B cell (primary cell): ENCODE measurements at regions not wholly inside any gene's neighbourhood (a gene's known extent, or its start where the extent isn't known, plus 50 kb on each side); places are given as distances from the start of the nearest gene placed in this dataset.

Source experiments
- ATAC-seq: fragments of 200-7000 bp; cut with Tn5 transposase; one replicate; pipeline ENCODE4 v1.10.0; 2021; ENCODE audit warnings: low read depth, mild to moderate bottlenecking, moderate number of reproducible peaks, moderate library complexity
- CTCF ChIA-PET: fragments of 350-600 bp; sonication (Branson Sonifier 250); formaldehyde crosslinking; loops from one replicate; lab custom pipeline; 2021; ENCODE audit warnings: antibody characterized with exemption, inconsistent platforms; lab: Charles Lee
- POLR2A ChIA-PET: fragments of 350-600 bp; sonication (Branson Sonifier 250); formaldehyde crosslinking; loops from one replicate; lab custom pipeline; 2021; ENCODE audit warnings: antibody characterized with exemption; lab: Charles Lee
- DNase-seq: peaks from one replicate; pipeline ENCODE4 v3.0.0; 2013
- H2AFZ ChIP-seq: 2 replicates; pipeline ENCODE4 v1.6.1; 2012; ENCODE audit warnings: mild to moderate bottlenecking, low read depth, low read length; ENCODE audit not compliant: insufficient read depth, poor library complexity, severe bottlenecking
- H3K27ac ChIP-seq, 2 donors: 1 replicate in 1 of 2; 2 replicates in 1 of 2; pipeline ENCODE4 v1.5.1; 2012 to 2013; ENCODE audit warnings: low read length in 2 of 2, mild to moderate bottlenecking in 2 of 2, moderate library complexity in 1 of 2
- H3K27me3 ChIP-seq, 4 experiments: fragments of 200-600 bp in 1 of 4; sonication (generic) in 1 of 4; replicated peaks in 1 of 4; 1 replicate in 2 of 4; 2 replicates in 2 of 4; pipeline versions ENCODE4 v1.6.1 to v1.7.0; 2013 to 2016; ENCODE audit warnings: low read length in 3 of 4, mild to moderate bottlenecking in 2 of 4, mixed read lengths in 1 of 4, moderate library complexity in 1 of 4; ENCODE audit not compliant: insufficient read depth in 4 of 4, control insufficient read depth in 3 of 4; ENCODE audit errors: control extremely low read depth in 1 of 4
- H3K36me3 ChIP-seq, 2 experiments: replicated peaks in 1 of 2; 1 replicate in 1 of 2; 2 replicates in 1 of 2; pipeline versions ENCODE4 v1.6.1 to v1.7.1; 2013; ENCODE audit warnings: low read length in 1 of 2; ENCODE audit not compliant: insufficient read depth in 2 of 2, control insufficient read depth in 1 of 2; ENCODE audit errors: control extremely low read depth in 1 of 2, extremely low read depth in 1 of 2
- H3K4me1 ChIP-seq, 2 donors: fragments of 200-600 bp in 1 of 2; sonication (generic) in 1 of 2; 1 replicate in 1 of 2; 2 replicates in 1 of 2; pipeline versions ENCODE4 v1.5.1 to v1.6.1; 2013 to 2017; ENCODE audit warnings: low read length in 2 of 2; ENCODE audit not compliant: control insufficient read depth in 2 of 2, insufficient read depth in 2 of 2
- H3K4me2 ChIP-seq: replicated peaks from 2 replicates; pipeline ENCODE3; 2012; ENCODE audit warnings: mild to moderate bottlenecking, low read depth, low read length; ENCODE audit not compliant: poor library complexity, severe bottlenecking
- H3K4me3 ChIP-seq, 5 experiments: fragments of 200-600 bp in 1 of 5; sonication (generic) in 1 of 5; 1 replicate in 3 of 5; 2 replicates in 2 of 5; pipeline versions ENCODE4 v1.5.1 to v1.7.0; 2011 to 2016; ENCODE audit warnings: low read length in 4 of 5, mild to moderate bottlenecking in 4 of 5, low read depth in 2 of 5, control low read depth in 1 of 5, moderate library complexity in 1 of 5; ENCODE audit not compliant: insufficient read depth in 1 of 5; ENCODE audit errors: control extremely low read depth in 1 of 5, extremely low read depth in 1 of 5
- H3K79me2 ChIP-seq: fragments of 200-600 bp; sonication (generic); one replicate; pipeline ENCODE4 v1.6.0; 2016; ENCODE audit warnings: low read length; ENCODE audit not compliant: control insufficient read depth, insufficient read depth
- H3K9ac ChIP-seq: fragments of 200-600 bp; sonication (generic); 2 replicates; pipeline ENCODE4 v1.6.1; 2017; ENCODE audit warnings: mild to moderate bottlenecking, low read length, moderate library complexity
- H3K9me3 ChIP-seq, 3 donors: one replicate each; pipeline versions ENCODE4 v1.6.1 to v1.7.1; 2013; ENCODE audit warnings: low read length in 2 of 3; ENCODE audit not compliant: control insufficient read depth in 2 of 3, insufficient read depth in 1 of 3; ENCODE audit errors: control extremely low read depth in 1 of 3
- H4K20me1 ChIP-seq: 2 replicates; pipeline ENCODE4 v1.6.0; 2012; ENCODE audit warnings: mild to moderate bottlenecking, low read length; ENCODE audit not compliant: insufficient read depth, control insufficient read depth, poor library complexity, severe bottlenecking
- H3K27ac Mint-ChIP-seq: one replicate; pipeline ENCODE4 v1.8.0; 2021; ENCODE audit warnings: mixed read lengths
- H3K27me3 Mint-ChIP-seq: one replicate; pipeline ENCODE4 v1.8.0; 2021; ENCODE audit warnings: mixed read lengths
- H3K4me1 Mint-ChIP-seq: one replicate; pipeline ENCODE4 v1.8.0; 2021; ENCODE audit warnings: mixed read lengths
- H3K4me3 Mint-ChIP-seq: one replicate; pipeline ENCODE4 v1.8.0; 2021; ENCODE audit warnings: mixed read lengths
- H3K9me3 Mint-ChIP-seq: one replicate; pipeline ENCODE4 v1.8.0; 2022; ENCODE audit warnings: mixed read lengths; ENCODE audit not compliant: insufficient read depth
- EZH2 ChIP-seq: IDR thresholded peaks from 2 replicates; pipeline ENCODE4 v1.6.1; 2012; ENCODE audit warnings: borderline replicate concordance, low read depth, mild to moderate bottlenecking, moderate library complexity, low read length; ENCODE audit not compliant: insufficient read depth, poor library complexity, severe bottlenecking
- WGBS: methylation state at CpG from one replicate; pipeline ENCODE4 v1.1.5; 2013; ENCODE audit warnings: missing lambda C conversion rate; ENCODE audit not compliant: insufficient coverage; 5-methylcytosine and 5-hydroxymethylcytosine counted together
- intact Hi-C: fragments of 100-400 bp; cut with micrococcal nuclease; formaldehyde crosslinking; loops from one replicate; pipeline ENCODE4 v1.10.0; 2022
- TF ChIP-seq, protein P1 (sequence below): fragments of 200-600 bp; IDR thresholded peaks from one replicate; pipeline ENCODE4 v1.8.0; 2022; ENCODE audit warnings: antibody characterized with exemption, mild to moderate bottlenecking

DNA sequence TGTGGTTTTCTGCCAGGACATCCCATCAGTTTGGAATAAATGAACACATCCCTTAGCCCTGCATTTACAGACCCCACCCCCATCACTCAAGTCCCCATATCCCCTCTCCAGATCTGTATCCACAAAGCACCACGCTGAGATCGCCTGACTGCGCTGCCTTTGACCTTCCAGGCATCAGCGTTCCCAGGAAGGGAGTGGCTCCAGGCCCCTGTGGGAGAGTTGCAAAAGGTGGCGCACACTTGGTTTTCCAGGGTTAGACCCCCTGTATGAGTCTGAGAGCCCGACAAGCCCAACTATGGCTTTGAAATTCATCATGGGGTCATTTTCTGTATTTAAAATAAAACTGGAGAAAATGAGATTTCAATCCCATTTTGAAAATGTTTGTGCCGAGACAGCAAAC lies 137.0 kb upstream of the ZNF236 start:
- no peaks in the 10 kb centered on the region for H3K36me3 ChIP-seq
- H3K27me3 ChIP-seq = peaks cover 0 to 4% (median 0%) of the 10 kb centered on the region in 4 experiments
- H3K4me3 ChIP-seq = no peak overlapping the region
- no peak overlapping the region for H3K9ac ChIP-seq
- H2AFZ ChIP-seq = no peak overlapping the region
- no peaks in the 10 kb centered on the region for H3K79me2 ChIP-seq
- no peaks in the 10 kb centered on the region for H3K9me3 Mint-ChIP-seq
- intact Hi-C loops = no loop called here
- no peaks in the 10 kb centered on the region for H3K4me1 Mint-ChIP-seq
- no peak for DNase-seq
- ATAC-seq = no peak
- peaks cover 15% of the 10 kb centered on the region for H3K27me3 Mint-ChIP-seq
- H3K9me3 ChIP-seq = no peaks in the 10 kb centered on the region
- no peak overlapping the region for H3K4me2 ChIP-seq
- WGBS = 93% methylated on average over 7 of the region's 7 CpGs
- CTCF ChIA-PET = no interaction called here
- no peak overlapping the region for H3K27ac ChIP-seq
- POLR2A ChIA-PET = no interaction called here
- H3K4me3 Mint-ChIP-seq = no peak overlapping the region
- TF ChIP-seq, protein P1, sequence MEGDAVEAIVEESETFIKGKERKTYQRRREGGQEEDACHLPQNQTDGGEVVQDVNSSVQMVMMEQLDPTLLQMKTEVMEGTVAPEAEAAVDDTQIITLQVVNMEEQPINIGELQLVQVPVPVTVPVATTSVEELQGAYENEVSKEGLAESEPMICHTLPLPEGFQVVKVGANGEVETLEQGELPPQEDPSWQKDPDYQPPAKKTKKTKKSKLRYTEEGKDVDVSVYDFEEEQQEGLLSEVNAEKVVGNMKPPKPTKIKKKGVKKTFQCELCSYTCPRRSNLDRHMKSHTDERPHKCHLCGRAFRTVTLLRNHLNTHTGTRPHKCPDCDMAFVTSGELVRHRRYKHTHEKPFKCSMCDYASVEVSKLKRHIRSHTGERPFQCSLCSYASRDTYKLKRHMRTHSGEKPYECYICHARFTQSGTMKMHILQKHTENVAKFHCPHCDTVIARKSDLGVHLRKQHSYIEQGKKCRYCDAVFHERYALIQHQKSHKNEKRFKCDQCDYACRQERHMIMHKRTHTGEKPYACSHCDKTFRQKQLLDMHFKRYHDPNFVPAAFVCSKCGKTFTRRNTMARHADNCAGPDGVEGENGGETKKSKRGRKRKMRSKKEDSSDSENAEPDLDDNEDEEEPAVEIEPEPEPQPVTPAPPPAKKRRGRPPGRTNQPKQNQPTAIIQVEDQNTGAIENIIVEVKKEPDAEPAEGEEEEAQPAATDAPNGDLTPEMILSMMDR = no peak
- no peak for TF ChIP-seq EZH2
- no peaks in the 10 kb centered on the region for H4K20me1 ChIP-seq
- H3K27ac Mint-ChIP-seq = no peak overlapping the region
- no peaks in the 10 kb centered on the region for H3K4me1 ChIP-seq

GRCh38 chr18:76684265-76684664 lies 138.1 kb upstream of the ZNF236 start:
- Mint-ChIP-seq H3K27me3 (peaks cover 12% of the 10 kb centered on the region), H3K27ac (no peak overlapping the region), H3K4me3 (no peak overlapping the region), H3K4me1 (no peaks in the 10 kb centered on the region), H3K9me3 (no peaks in the 10 kb centered on the region)
- ChIA-PET POLR2A (no interaction called here), CTCF (no interaction called here)
- WGBS = 93% methylated on average over 15 of the region's 16 CpGs
- Histone ChIP-seq H2AFZ (no peak overlapping the region), H3K9me3 (no peaks in the 10 kb centered on the region), H3K27me3 (peaks cover 0 to 4% (median 0%) of the 10 kb centered on the region in 4 experiments), H3K9ac (no peak overlapping the region), H3K79me2 (no peaks in the 10 kb centered on the region), H4K20me1 (no peaks in the 10 kb centered on the region), H3K36me3 (no peaks in the 10 kb centered on the region), H3K4me1 (no peaks in the 10 kb centered on the region), H3K27ac (no peak overlapping the region), H3K4me3 (no peak overlapping the region), H3K4me2 (no peak overlapping the region)
- DNase-seq = no peak
- ATAC-seq = no peak
- TF ChIP-seq, protein P1 = no peak
- no peak for TF ChIP-seq EZH2
- intact Hi-C loops = no loop called here
